Glutamatergic neuron (in vitro differentiated cells): ENCODE measurements at regions not wholly inside any gene's neighbourhood (a gene's known extent, or its start where the extent isn't known, plus 50 kb on each side); places are given as distances from the start of the nearest gene placed in this dataset.
A peak's percentile ranks its signal among the peaks of the same experiment; 100 is the strongest.

Source experiments
- DNase-seq: peaks from one replicate; pipeline ENCODE4 v3.0.0; 2022
- H3K27ac Mint-ChIP-seq: one replicate; pipeline ENCODE4 v1.8.0; 2020; ENCODE audit warnings: mild to moderate bottlenecking, mixed read lengths, inconsistent platforms; ENCODE audit not compliant: unreplicated experiment
- H3K27me3 Mint-ChIP-seq: one replicate; pipeline ENCODE4 v1.8.0; 2020; ENCODE audit warnings: mild to moderate bottlenecking, moderate library complexity, mixed read lengths, inconsistent platforms; ENCODE audit not compliant: unreplicated experiment
- H3K36me3 Mint-ChIP-seq: one replicate; pipeline ENCODE4 v1.8.0; 2020; ENCODE audit warnings: mild to moderate bottlenecking, mixed read lengths, inconsistent platforms; ENCODE audit not compliant: unreplicated experiment
- H3K4me1 Mint-ChIP-seq: one replicate; pipeline ENCODE4 v1.8.0; 2020; ENCODE audit warnings: mild to moderate bottlenecking, low read depth, mixed read lengths, inconsistent platforms; ENCODE audit not compliant: unreplicated experiment
- H3K4me3 Mint-ChIP-seq: one replicate; pipeline ENCODE4 v1.8.0; 2020; ENCODE audit warnings: mild to moderate bottlenecking, mixed read lengths, inconsistent platforms; ENCODE audit not compliant: unreplicated experiment
- H3K9me3 Mint-ChIP-seq: one replicate; pipeline ENCODE4 v1.8.0; 2020; ENCODE audit warnings: mild to moderate bottlenecking, moderate library complexity, mixed read lengths, inconsistent platforms; ENCODE audit not compliant: unreplicated experiment
- TF ChIP-seq, protein P1 (sequence below): fragments of 200-600 bp; sonication (generic); IDR thresholded peaks from one replicate; pipeline ENCODE4 v1.5.0; 2021; ENCODE audit not compliant: partially characterized antibody, unreplicated experiment

- H3K4me1 Mint-ChIP-seq: peaks cover 8% of the 10 kb centered on the region
- no peak overlapping the region for H3K4me3 Mint-ChIP-seq
- H3K9me3 Mint-ChIP-seq: no peaks in the 10 kb centered on the region
- DNase-seq: no peak
- H3K27me3 Mint-ChIP-seq: no peaks in the 10 kb centered on the region
- H3K27ac Mint-ChIP-seq: peak overlapping the region; percentile 52
- TF ChIP-seq, protein P1, sequence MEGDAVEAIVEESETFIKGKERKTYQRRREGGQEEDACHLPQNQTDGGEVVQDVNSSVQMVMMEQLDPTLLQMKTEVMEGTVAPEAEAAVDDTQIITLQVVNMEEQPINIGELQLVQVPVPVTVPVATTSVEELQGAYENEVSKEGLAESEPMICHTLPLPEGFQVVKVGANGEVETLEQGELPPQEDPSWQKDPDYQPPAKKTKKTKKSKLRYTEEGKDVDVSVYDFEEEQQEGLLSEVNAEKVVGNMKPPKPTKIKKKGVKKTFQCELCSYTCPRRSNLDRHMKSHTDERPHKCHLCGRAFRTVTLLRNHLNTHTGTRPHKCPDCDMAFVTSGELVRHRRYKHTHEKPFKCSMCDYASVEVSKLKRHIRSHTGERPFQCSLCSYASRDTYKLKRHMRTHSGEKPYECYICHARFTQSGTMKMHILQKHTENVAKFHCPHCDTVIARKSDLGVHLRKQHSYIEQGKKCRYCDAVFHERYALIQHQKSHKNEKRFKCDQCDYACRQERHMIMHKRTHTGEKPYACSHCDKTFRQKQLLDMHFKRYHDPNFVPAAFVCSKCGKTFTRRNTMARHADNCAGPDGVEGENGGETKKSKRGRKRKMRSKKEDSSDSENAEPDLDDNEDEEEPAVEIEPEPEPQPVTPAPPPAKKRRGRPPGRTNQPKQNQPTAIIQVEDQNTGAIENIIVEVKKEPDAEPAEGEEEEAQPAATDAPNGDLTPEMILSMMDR: no peak
- H3K36me3 Mint-ChIP-seq: no peaks in the 10 kb centered on the region
Observed at GRCh38 chr6:93759190-93759589, 339.8 kb upstream of the EPHA7 start.

DNA sequence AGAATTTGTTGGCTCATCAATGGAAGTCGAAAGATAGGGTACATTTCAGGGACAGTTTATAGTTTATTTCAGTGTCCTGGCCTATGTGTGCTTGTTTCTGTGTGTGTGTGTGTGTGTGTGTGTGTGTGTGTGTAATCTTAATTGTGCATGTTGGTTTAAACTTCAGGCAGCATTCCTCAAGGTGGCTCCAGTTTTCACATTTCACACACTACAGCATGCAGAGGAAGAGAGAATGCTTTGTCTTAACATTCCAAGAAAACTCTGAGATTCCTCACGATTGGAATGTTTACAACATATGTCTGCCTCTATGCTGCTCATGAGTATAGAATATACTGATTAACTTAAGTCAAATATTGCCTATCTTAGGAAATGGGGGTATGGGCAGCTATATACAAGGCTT lies 332.6 kb upstream of the EPHA7 start:
- Mint-ChIP-seq H3K4me1 (no peaks in the 10 kb centered on the region), H3K27me3 (no peaks in the 10 kb centered on the region), H3K27ac (no peak overlapping the region), H3K9me3 (no peaks in the 10 kb centered on the region), H3K36me3 (no peaks in the 10 kb centered on the region), H3K4me3 (no peak overlapping the region)
- DNase-seq: no peak
- TF ChIP-seq, protein P1: no peak

GRCh38 chr6:93749930-93750329 lies 330.6 kb upstream of the EPHA7 start:
- H3K4me3 Mint-ChIP-seq: no peak overlapping the region
- H3K27me3 Mint-ChIP-seq: peaks cover 1% of the 10 kb centered on the region
- TF ChIP-seq, protein P1: no peak

GRCh38 chr6:93749191-93749590 lies 329.8 kb upstream of the EPHA7 start:
- no peak overlapping the region for H3K4me3 Mint-ChIP-seq
- TF ChIP-seq, protein P1: no peak
- H3K4me1 Mint-ChIP-seq: no peaks in the 10 kb centered on the region
- DNase-seq: no peak
- peaks cover 2% of the 10 kb centered on the region for H3K9me3 Mint-ChIP-seq
- peaks cover 1% of the 10 kb centered on the region for H3K27me3 Mint-ChIP-seq
- H3K27ac Mint-ChIP-seq: no peak overlapping the region
- no peaks in the 10 kb centered on the region for H3K36me3 Mint-ChIP-seq

More at GRCh38 chr6:93749930-93750329, 330.6 kb upstream of the EPHA7 start:
- H3K36me3 Mint-ChIP-seq: no peaks in the 10 kb centered on the region
- H3K27ac Mint-ChIP-seq: no peak overlapping the region
- DNase-seq: no peak
- H3K9me3 Mint-ChIP-seq: no peaks in the 10 kb centered on the region
- no peaks in the 10 kb centered on the region for H3K4me1 Mint-ChIP-seq

GRCh38 chr6:93746892-93747291 lies 327.5 kb upstream of the EPHA7 start:
- Mint-ChIP-seq H3K9me3 (peaks cover 2% of the 10 kb centered on the region), H3K4me1 (no peaks in the 10 kb centered on the region), H3K27me3 (peaks cover 3% of the 10 kb centered on the region), H3K27ac (no peak overlapping the region), H3K36me3 (no peaks in the 10 kb centered on the region), H3K4me3 (no peak overlapping the region)
- no peak for DNase-seq
- TF ChIP-seq, protein P1: no peak
